Smooth muscle cell (in vitro differentiated cells): ENCODE measurements at regions not wholly inside any gene's neighbourhood (a gene's known extent, or its start where the extent isn't known, plus 50 kb on each side); places are given as distances from the start of the nearest gene placed in this dataset.

Experiments
- DNase-seq: peaks from one replicate; lab custom pipeline; 2025; ENCODE audit not compliant: unreplicated experiment; lab: John Stamatoyannopoulos, UW
- H2AFZ ChIP-seq: fragments of 200-600 bp; sonication (generic); 2 replicates; pipeline ENCODE4 v1.6.0; 2016; ENCODE audit warnings: antibody characterized with exemption, low read depth, mild to moderate bottlenecking
- H3F3A ChIP-seq: fragments of 200-600 bp; sonication (generic); 2 replicates; pipeline ENCODE4 v1.6.0; 2017; ENCODE audit warnings: antibody characterized with exemption, low read depth
- H3K27ac ChIP-seq: fragments of 200-600 bp; sonication (generic); 2 replicates; pipeline ENCODE4 v1.5.1; 2016; ENCODE audit warnings: low read depth, mild to moderate bottlenecking
- H3K27me3 ChIP-seq: fragments of 200-600 bp; sonication (generic); 2 replicates; pipeline ENCODE4 v1.6.1; 2016; ENCODE audit warnings: low read depth, mild to moderate bottlenecking
- H3K36me3 ChIP-seq: fragments of 200-600 bp; sonication (generic); 2 replicates; pipeline ENCODE4 v1.5.1; 2016; ENCODE audit warnings: low read depth
- H3K4me1 ChIP-seq: fragments of 200-600 bp; sonication (generic); 2 replicates; pipeline ENCODE4 v1.5.1; 2016; ENCODE audit warnings: low read depth
- H3K4me2 ChIP-seq: fragments of 200-600 bp; sonication (generic); 2 replicates; pipeline ENCODE4 v1.6.0; 2016; ENCODE audit warnings: mild to moderate bottlenecking
- H3K4me3 ChIP-seq: fragments of 200-600 bp; sonication (generic); 2 replicates; pipeline ENCODE4 v1.5.1; 2016; ENCODE audit warnings: mild to moderate bottlenecking
- H3K79me2 ChIP-seq: fragments of 200-600 bp; sonication (generic); 2 replicates; pipeline ENCODE4 v1.6.0; 2016; ENCODE audit warnings: low read depth, mild to moderate bottlenecking
- H3K9ac ChIP-seq: fragments of 200-600 bp; sonication (generic); 2 replicates; pipeline ENCODE4 v1.6.0; 2016; ENCODE audit warnings: low read depth
- H3K9me3 ChIP-seq: fragments of 200-600 bp; sonication (generic); replicated peaks from 2 replicates; pipeline ENCODE4 v1.5.1; 2016; ENCODE audit warnings: low read depth
- H4K20me1 ChIP-seq: fragments of 200-600 bp; sonication (generic); 2 replicates; pipeline ENCODE4 v1.6.0; 2016; ENCODE audit warnings: low read depth
- CTCF ChIP-seq: fragments of 200-600 bp; sonication (generic); IDR thresholded peaks from 2 replicates; pipeline ENCODE4 v1.5.1; 2017; ENCODE audit warnings: borderline replicate concordance, mild to moderate bottlenecking, antibody characterized with exemption; ENCODE audit not compliant: insufficient read depth, poor library complexity, severe bottlenecking
- WGBS: methylation state at CpG from one replicate; pipeline ENCODE4 v1.1.7; 2016; ENCODE audit warnings: low lambda C conversion rate; 5-methylcytosine and 5-hydroxymethylcytosine counted together

- no peak for TF ChIP-seq CTCF
- Histone ChIP-seq H3F3A (no peaks in the 10 kb centered on the region), H3K4me3 (no peak overlapping the region), H3K9me3 (no peaks in the 10 kb centered on the region), H3K36me3 (no peaks in the 10 kb centered on the region), H3K4me1 (no peaks in the 10 kb centered on the region), H3K79me2 (no peaks in the 10 kb centered on the region), H3K9ac (no peak overlapping the region), H3K27ac (no peak overlapping the region), H2AFZ (no peak overlapping the region), H4K20me1 (no peaks in the 10 kb centered on the region), H3K4me2 (no peak overlapping the region), H3K27me3 (no peaks in the 10 kb centered on the region)
- no peak for DNase-seq
Observed at GRCh38 chr13:82900453-82900852, 981.8 kb downstream of the SLITRK1 start.

- Histone ChIP-seq H3F3A (no peaks in the 10 kb centered on the region), H2AFZ (no peak overlapping the region), H3K27ac (no peak overlapping the region), H3K9me3 (no peaks in the 10 kb centered on the region), H3K79me2 (no peaks in the 10 kb centered on the region), H3K4me1 (no peaks in the 10 kb centered on the region), H3K36me3 (no peaks in the 10 kb centered on the region), H3K27me3 (no peaks in the 10 kb centered on the region), H3K4me2 (no peak overlapping the region), H4K20me1 (no peaks in the 10 kb centered on the region), H3K9ac (no peak overlapping the region), H3K4me3 (no peak overlapping the region)
- no peak for TF ChIP-seq CTCF
- no peak for DNase-seq
- 88% methylated on average over 3 of the region's 3 CpGs for WGBS
Observed at GRCh38 chr13:82898586-82898985, 983.7 kb downstream of the SLITRK1 start.

DNA sequence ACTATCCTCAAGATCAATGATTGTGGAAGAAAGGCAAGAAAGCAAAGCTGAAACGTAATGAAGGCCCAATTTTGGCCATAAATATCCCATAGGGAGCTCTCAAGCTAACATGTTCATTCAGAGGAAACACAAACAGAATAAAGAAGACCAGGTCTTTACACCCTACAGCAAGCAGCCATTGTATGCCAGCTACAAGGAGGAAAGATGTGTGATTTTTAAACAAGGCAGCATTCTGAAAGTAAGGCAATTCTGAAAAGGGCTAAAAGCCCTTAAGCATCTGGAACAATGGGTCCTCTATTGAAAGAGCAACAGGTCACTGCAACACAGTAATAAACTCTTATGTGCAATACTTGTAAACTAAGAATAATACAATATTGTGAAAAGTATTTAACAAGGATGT is 1002.4 kb downstream of the SLITRK1 start:
- no peak for DNase-seq
- Histone ChIP-seq H3K27me3 (no peaks in the 10 kb centered on the region), H3K9ac (no peak overlapping the region), H2AFZ (no peak overlapping the region), H3K4me1 (no peaks in the 10 kb centered on the region), H3K27ac (no peak overlapping the region), H3F3A (no peaks in the 10 kb centered on the region), H3K79me2 (no peaks in the 10 kb centered on the region), H3K9me3 (no peaks in the 10 kb centered on the region), H4K20me1 (no peaks in the 10 kb centered on the region), H3K4me2 (no peak overlapping the region), H3K4me3 (no peak overlapping the region), H3K36me3 (no peaks in the 10 kb centered on the region)
- no peak for TF ChIP-seq CTCF
- WGBS: 65% methylated on average over 1 of the region's 1 CpG

- H3K79me2 ChIP-seq: no peaks in the 10 kb centered on the region
- no peaks in the 10 kb centered on the region for H3K4me1 ChIP-seq
- no peaks in the 10 kb centered on the region for H4K20me1 ChIP-seq
- H3K9ac ChIP-seq: no peak overlapping the region
- H3K4me3 ChIP-seq: no peak overlapping the region
- no peaks in the 10 kb centered on the region for H3K9me3 ChIP-seq
- no peaks in the 10 kb centered on the region for H3K27me3 ChIP-seq
- H3K36me3 ChIP-seq: no peaks in the 10 kb centered on the region
- no peak for DNase-seq
- H3F3A ChIP-seq: no peaks in the 10 kb centered on the region
- H3K27ac ChIP-seq: no peak overlapping the region
- no peak overlapping the region for H3K4me2 ChIP-seq
- no peak for TF ChIP-seq CTCF
- H2AFZ ChIP-seq: no peak overlapping the region
Observed at GRCh38 chr13:82878536-82878935, 1003.7 kb downstream of the SLITRK1 start.
